GM12891 (cell line): ENCODE measurements at regions not wholly inside any gene's neighbourhood (a gene's known extent, or its start where the extent isn't known, plus 50 kb on each side); places are given as distances from the start of the nearest gene placed in this dataset.

ENCODE experiments used
- POLR2AphosphoS5 ChIP-seq: IDR thresholded peaks from 2 replicates; pipeline ENCODE4 v1.6.1; 2011; ENCODE audit warnings: low read depth, low read length, control low read depth
- TAF1 ChIP-seq: IDR thresholded peaks from 2 replicates; pipeline ENCODE4 v1.6.1; 2011; ENCODE audit warnings: low read depth, low read length, control low read depth

DNA sequence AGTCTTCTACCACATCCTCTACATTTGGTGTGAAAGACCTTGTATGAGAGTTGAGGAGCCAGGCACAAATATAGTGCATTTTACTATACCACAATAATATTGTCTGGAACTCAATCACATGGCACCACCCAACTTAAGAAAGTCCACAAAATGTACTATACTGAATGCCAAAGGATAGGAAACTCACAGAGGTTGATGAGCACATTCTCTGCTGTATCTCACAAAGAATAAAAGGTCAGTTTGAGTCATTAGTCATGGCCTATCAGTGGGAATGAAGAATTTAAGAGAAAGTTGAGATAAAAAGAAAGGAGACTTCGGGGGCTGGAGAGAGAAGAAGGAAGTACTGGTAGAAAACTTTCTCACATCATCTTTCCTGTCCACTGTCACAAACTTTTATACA, 134.3 kb downstream of the RDH14 start:
- TF ChIP-seq POLR2AphosphoS5 = no peak
- no peak for TF ChIP-seq TAF1
